ENCODE measurements at regions not wholly inside any gene's neighbourhood (a gene's known extent, or its start where the extent isn't known, plus 50 kb on each side); places are given as distances from the start of the nearest gene placed in this dataset.

DNA sequence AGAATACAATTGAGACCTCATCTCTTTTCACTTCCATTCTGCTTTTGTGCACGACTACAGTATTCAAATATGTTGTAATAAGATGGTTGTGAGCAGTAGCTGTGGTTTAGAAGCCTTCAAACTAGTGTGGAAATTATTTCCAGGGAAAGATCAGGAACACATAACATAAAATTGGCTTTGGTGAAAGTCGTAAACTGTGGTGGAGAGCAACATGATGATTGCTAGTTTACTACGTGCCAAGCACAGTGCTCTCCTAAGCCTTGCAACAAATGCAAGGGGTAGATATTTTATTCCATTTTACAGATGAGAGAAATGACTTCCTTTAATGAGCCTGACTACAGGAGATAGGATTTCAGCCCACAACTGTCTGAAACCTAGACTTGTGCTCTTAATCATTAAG lies 172.4 kb upstream of the LMNTD1 start:
- TF ChIP-seq POLR2A (IDR thresholded peaks at IDR 0.05) (no peak), CTCF (IDR thresholded peaks at IDR 0.05) (no peak), EP300 (IDR thresholded peaks at IDR 0.05) (no peak)
